Spleen (tissue), 11 donors: ENCODE measurements at regions not wholly inside any gene's neighbourhood (a gene's known extent, or its start where the extent isn't known, plus 50 kb on each side); places are given as distances from the start of the nearest gene placed in this dataset.

Source experiments
- DNase-seq: peaks from one replicate; pipeline ENCODE4 v3.0.0-alpha.2; 2020
- H3K27ac ChIP-seq, 8 donors: fragments of 200-600 bp; sonication (generic) in 7 of 8; 1 replicate in 4 of 8; 2 replicates in 4 of 8; pipeline versions ENCODE4 v1.5.0 to v1.8.0; 2016 to 2021; ENCODE audit warnings: inconsistent platforms in 4 of 8, mild to moderate bottlenecking in 4 of 8, moderate library complexity in 1 of 8
- H3K27me3 ChIP-seq, 7 donors: fragments of 200-600 bp; sonication (generic) in 6 of 7; replicated peaks in 1 of 7; 1 replicate in 4 of 7; 2 replicates in 3 of 7; pipeline versions ENCODE4 v1.5.0 to v1.8.0; 2016 to 2021; ENCODE audit warnings: inconsistent platforms in 3 of 7, mild to moderate bottlenecking in 1 of 7
- H3K36me3 ChIP-seq, 6 donors: fragments of 200-600 bp; sonication (generic) in 5 of 6; 1 replicate in 4 of 6; 2 replicates in 2 of 6; pipeline versions ENCODE4 v1.5.0 to v1.8.0; 2016 to 2021; ENCODE audit warnings: inconsistent platforms in 2 of 6
- H3K4me1 ChIP-seq, 6 donors: fragments of 200-600 bp; sonication (generic) in 5 of 6; 1 replicate in 3 of 6; 2 replicates in 3 of 6; pipeline versions ENCODE4 v1.5.0 to v1.8.0; 2016 to 2021; ENCODE audit warnings: inconsistent platforms in 3 of 6
- H3K4me3 ChIP-seq, 8 donors: fragments of 200-600 bp; sonication (generic) in 7 of 8; 1 replicate in 4 of 8; 2 replicates in 4 of 8; pipeline versions ENCODE4 v1.5.0 to v1.8.0; 2016 to 2021; ENCODE audit warnings: inconsistent platforms in 4 of 8, mild to moderate bottlenecking in 4 of 8, moderate library complexity in 2 of 8
- H3K9me3 ChIP-seq, 8 donors: fragments of 200-600 bp; sonication (generic) in 7 of 8; 1 replicate in 4 of 8; 2 replicates in 4 of 8; pipeline versions ENCODE4 v1.5.0 to v1.8.0; 2016 to 2021; ENCODE audit warnings: inconsistent platforms in 4 of 8
- POLR2A ChIP-seq, 3 donors: fragments of 450-650 bp; IDR thresholded peaks; one replicate each; pipeline ENCODE4 v1.5.1; 2017; ENCODE audit warnings: antibody characterized with exemption in 3 of 3, mild to moderate bottlenecking in 1 of 3
- POLR2AphosphoS5 ChIP-seq, 3 donors: sonication (generic); formaldehyde crosslinking; IDR thresholded peaks; one replicate each; pipeline ENCODE4 v1.5.1; 2017; ENCODE audit warnings: antibody characterized with exemption in 3 of 3
- WGBS, 5 donors: extraction: QIAGEN DNeasy Blood & Tissue Kit in 3 of 5; methylation state at CpG; one replicate each; pipeline versions ENCODE4 v1.1.5 to v1.1.7; 2013 to 2018; 5-methylcytosine and 5-hydroxymethylcytosine counted together
- intact Hi-C: fragments of 100-400 bp; cut with DNase I; formaldehyde crosslinking; loops from one replicate; pipeline ENCODE4 v1.15.0; 2023; ENCODE audit warnings: low total_unique reads
- TF ChIP-seq, protein P1 (sequence below), 11 experiments: fragments of 200-600 bp in 7 of 11; fragments of 450-650 bp in 4 of 11; sonication (generic) in 4 of 11; IDR thresholded peaks in 8 of 11; conservative IDR thresholded peaks in 3 of 11; 1 replicate in 7 of 11; 2 replicates in 4 of 11; pipeline versions ENCODE4 v1.4.0 to v1.8.0; 2016 to 2021; ENCODE audit warnings: antibody characterized with exemption in 11 of 11, inconsistent platforms in 4 of 11, mild to moderate bottlenecking in 1 of 11
- donor health status: healthy with polysubstance abuse.
- donor health status: DM: no; HTN: no; CAD: no; lungs with moderate emphysema.
- donor health status: DM: no; HTN: no; CAD: no.
- donor health status: Bipolar disorder and iron deficiency.
- donor health status: healthy.
- donor health status: DM: no; HTN: no; CAD: no.
- donor health status: DM: yes; HTN: yes; CAD: no.

DNA sequence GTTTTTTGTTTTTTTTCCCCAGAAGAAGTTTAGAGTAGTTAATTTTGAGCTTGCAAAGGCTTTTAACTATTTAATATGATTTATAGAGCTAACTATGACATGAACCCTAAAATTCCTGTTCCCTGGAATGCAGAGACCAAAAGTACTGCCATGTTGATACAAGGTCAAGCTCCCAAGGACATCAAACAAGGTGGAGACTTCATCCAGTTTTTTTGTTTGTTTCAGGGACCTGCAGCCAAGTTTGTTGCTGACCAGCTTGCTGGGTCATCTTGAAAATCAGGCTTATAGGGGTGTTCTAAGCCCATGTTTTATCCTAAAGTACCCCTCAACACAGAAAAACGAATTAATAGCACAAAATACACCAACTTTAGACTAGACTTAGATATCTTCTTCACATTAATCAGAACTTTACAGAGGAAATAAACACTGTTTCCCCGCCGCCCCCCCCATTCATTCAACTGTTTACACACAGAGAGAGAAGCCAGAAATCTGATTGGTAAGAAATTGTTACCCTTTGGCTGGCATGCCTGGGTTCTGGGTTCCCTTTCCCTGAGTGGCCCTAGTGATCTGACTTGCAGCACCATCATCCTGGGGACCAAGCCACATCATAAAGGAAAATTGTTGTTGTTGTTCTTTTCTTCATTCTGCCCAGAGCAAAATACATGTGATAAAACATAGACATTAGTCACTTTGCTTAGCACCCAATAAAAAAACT lies 860.5 kb downstream of the CCSER2 start:
- Histone ChIP-seq H3K4me3 (no peak overlapping the region), H3K27me3 (no peaks in the 10 kb centered on the region), H3K27ac (no peak overlapping the region), H3K4me1 (peaks cover 0 to 4% (median 0%) of the 10 kb centered on the region in 6 donors), H3K9me3 (peaks cover 0 to 12% (median 3%) of the 10 kb centered on the region in 8 donors), H3K36me3 (no peaks in the 10 kb centered on the region)
- DNase-seq: no peak
- 28 to 73% (median 53%) methylated on average over 3 of the region's 3 CpGs for WGBS, 5 donors
- intact Hi-C loops: no loop called here
- TF ChIP-seq POLR2A (IDR thresholded peaks at IDR 0.05): no peak
- TF ChIP-seq POLR2AphosphoS5 (IDR thresholded peaks at IDR 0.05): no peak
- TF ChIP-seq, protein P1, sequence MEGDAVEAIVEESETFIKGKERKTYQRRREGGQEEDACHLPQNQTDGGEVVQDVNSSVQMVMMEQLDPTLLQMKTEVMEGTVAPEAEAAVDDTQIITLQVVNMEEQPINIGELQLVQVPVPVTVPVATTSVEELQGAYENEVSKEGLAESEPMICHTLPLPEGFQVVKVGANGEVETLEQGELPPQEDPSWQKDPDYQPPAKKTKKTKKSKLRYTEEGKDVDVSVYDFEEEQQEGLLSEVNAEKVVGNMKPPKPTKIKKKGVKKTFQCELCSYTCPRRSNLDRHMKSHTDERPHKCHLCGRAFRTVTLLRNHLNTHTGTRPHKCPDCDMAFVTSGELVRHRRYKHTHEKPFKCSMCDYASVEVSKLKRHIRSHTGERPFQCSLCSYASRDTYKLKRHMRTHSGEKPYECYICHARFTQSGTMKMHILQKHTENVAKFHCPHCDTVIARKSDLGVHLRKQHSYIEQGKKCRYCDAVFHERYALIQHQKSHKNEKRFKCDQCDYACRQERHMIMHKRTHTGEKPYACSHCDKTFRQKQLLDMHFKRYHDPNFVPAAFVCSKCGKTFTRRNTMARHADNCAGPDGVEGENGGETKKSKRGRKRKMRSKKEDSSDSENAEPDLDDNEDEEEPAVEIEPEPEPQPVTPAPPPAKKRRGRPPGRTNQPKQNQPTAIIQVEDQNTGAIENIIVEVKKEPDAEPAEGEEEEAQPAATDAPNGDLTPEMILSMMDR (IDR thresholded peaks at IDR 0.05 in 8 of 11, conservative IDR thresholded peaks at IDR 0.05 in 3 of 11): no peak

DNA sequence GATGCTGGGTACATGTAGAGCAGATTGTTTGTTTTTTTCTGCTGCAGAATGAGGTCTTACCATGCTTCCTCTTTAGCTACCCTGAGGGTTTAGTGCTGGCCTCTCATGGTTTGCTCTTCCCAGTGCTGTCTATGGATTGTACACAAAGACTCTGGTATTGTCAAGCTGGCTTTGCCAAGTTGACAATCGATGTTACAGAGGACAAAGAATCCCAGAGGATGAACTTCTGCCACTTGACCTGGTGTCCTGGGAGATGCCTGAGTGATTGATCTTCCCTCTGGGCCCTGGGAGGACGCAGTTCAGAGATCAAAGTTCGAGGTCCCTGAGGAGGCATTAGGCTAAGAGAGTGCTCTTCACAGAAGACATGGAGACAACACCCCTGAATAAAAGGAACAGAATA lies 865.4 kb downstream of the CCSER2 start:
- no peak overlapping the region for H3K27ac ChIP-seq
- H3K4me1 ChIP-seq: peaks cover 0 to 4% (median 0%) of the 10 kb centered on the region in 6 donors
- intact Hi-C loops: no loop called here
- TF ChIP-seq POLR2A (IDR thresholded peaks at IDR 0.05): no peak
- TF ChIP-seq, protein P1 (IDR thresholded peaks at IDR 0.05 in 8 of 11, conservative IDR thresholded peaks at IDR 0.05 in 3 of 11): no peak
- TF ChIP-seq POLR2AphosphoS5 (IDR thresholded peaks at IDR 0.05): no peak
- no peaks in the 10 kb centered on the region for H3K36me3 ChIP-seq
- H3K9me3 ChIP-seq: no peaks in the 10 kb centered on the region
- DNase-seq: no peak
- no peaks in the 10 kb centered on the region for H3K27me3 ChIP-seq
- 46 to 63% (median 54%) methylated on average over 3 of the region's 3 CpGs for WGBS, 5 donors
- H3K4me3 ChIP-seq: no peak overlapping the region

DNA sequence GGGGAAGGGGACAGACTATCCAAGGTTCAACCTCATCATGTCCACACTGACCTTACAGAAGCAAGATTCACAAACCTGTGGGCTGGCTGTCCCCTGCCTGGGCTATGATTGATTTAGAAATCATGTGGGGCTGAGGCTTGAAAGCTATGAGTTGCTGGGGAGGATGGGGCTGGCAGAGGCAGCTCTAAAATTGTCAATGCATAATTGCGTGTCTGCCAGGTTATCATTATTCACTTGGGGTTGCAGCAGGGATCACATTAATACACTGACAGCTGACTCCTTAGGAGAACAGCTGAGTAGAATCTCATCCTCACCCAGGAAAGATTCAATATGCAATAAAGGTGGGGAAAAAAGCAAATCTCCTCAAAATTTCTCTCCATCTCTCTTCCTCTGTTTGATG lies 866.3 kb downstream of the CCSER2 start:
- Histone ChIP-seq H3K4me1 (peaks cover 0 to 4% (median 0%) of the 10 kb centered on the region in 6 donors), H3K27me3 (no peaks in the 10 kb centered on the region), H3K9me3 (no peaks in the 10 kb centered on the region), H3K27ac (no peak overlapping the region), H3K4me3 (no peak overlapping the region), H3K36me3 (no peaks in the 10 kb centered on the region)
- no peak for DNase-seq
- TF ChIP-seq POLR2A (IDR thresholded peaks at IDR 0.05): no peak
- TF ChIP-seq, protein P1 (IDR thresholded peaks at IDR 0.05 in 8 of 11, conservative IDR thresholded peaks at IDR 0.05 in 3 of 11): no peak
- TF ChIP-seq POLR2AphosphoS5 (IDR thresholded peaks at IDR 0.05): no peak
- 86 to 93% (median 88%) methylated on average over 1 of the region's 1 CpG for WGBS, 5 donors
- intact Hi-C loops: no loop called here

DNA sequence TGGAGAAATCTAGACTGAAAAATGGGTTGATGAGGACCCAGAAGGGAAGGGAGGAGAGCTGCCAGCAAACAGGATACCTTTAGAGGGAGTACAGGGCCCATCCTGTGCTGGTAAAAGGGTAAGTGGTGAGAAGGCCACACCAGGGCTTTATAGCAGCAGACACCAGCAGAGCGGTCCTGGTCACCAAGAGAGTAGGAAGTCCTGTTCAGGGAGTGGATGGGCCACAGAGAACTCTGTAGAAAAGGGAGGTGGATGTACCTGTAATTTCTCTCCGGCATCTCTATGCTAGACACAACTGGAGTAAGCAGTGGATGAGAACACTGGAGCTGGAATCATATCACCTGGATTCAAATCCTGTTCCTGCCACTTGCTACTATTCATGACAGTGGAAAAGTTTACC lies 867.2 kb downstream of the CCSER2 start:
- no peaks in the 10 kb centered on the region for H3K27me3 ChIP-seq
- no peaks in the 10 kb centered on the region for H3K36me3 ChIP-seq
- no peaks in the 10 kb centered on the region for H3K9me3 ChIP-seq
- peaks cover 0 to 4% (median 0%) of the 10 kb centered on the region in 6 donors for H3K4me1 ChIP-seq
- H3K4me3 ChIP-seq: no peak overlapping the region
- DNase-seq: no peak
- TF ChIP-seq POLR2A (IDR thresholded peaks at IDR 0.05): no peak
- no peak for TF ChIP-seq POLR2AphosphoS5 (IDR thresholded peaks at IDR 0.05)
- TF ChIP-seq, protein P1 (IDR thresholded peaks at IDR 0.05 in 8 of 11, conservative IDR thresholded peaks at IDR 0.05 in 3 of 11): no peak
- no peak overlapping the region for H3K27ac ChIP-seq
- WGBS, 5 donors: 42 to 87% (median 55%) methylated on average over 2 of the region's 2 CpGs
- intact Hi-C loops: no loop called here
